ENCODE measurements at regions not wholly inside any gene's neighbourhood (a gene's known extent, or its start where the extent isn't known, plus 50 kb on each side); places are given as distances from the start of the nearest gene placed in this dataset.

GRCh38 chr19:30090963-30091362 is 148.9 kb downstream of the URI1 start:
- POLR2A ChIA-PET (ENCODE audit: low non-redundant PET) = no interaction called here
- BruUV-seq (replicated peaks) = no TSS peak
- TF ChIP-seq CTCF (conservative IDR thresholded peaks at IDR 0.05; ENCODE audit: low read depth, low read length) (no peak), EZH2 (IDR thresholded peaks at IDR 0.05; ENCODE audit: borderline replicate concordance, low read depth, low read length, poor library complexity, severe bottlenecking) (no peak)
- H3K27me3 ChIP-seq (replicated peaks; ENCODE audit: insufficient read depth, low read depth, low read length, poor library complexity) = no peaks in the 10 kb centered on the region
- H3K4me1 ChIP-seq (ENCODE audit: insufficient read depth, low read length, poor library complexity, severe bottlenecking) = no peaks in the 10 kb centered on the region
- H3K36me3 ChIP-seq (ENCODE audit: insufficient read depth, low read length, poor library complexity, severe bottlenecking) = no peaks in the 10 kb centered on the region
- CTCF ChIA-PET = no interaction called here
- intact Hi-C loops (cut with micrococcal nuclease; ENCODE audit: unreplicated experiment) = no loop called here
- no peak overlapping the region for H3K4me3 ChIP-seq (ENCODE audit: low read depth, low read length, poor library complexity, severe bottlenecking)
- H3K9me3 ChIP-seq (ENCODE audit: low read depth, low read length, poor library complexity, severe bottlenecking) = no peaks in the 10 kb centered on the region
- DNase-seq (ENCODE audit: low spot score) = no peak
- H3K27ac ChIP-seq (ENCODE audit: low read depth, low read length, poor library complexity, severe bottlenecking) = no peak overlapping the region

GRCh38 chr19:30091456-30091855 is 149.4 kb downstream of the URI1 start:
- intact Hi-C loops (cut with micrococcal nuclease; ENCODE audit: unreplicated experiment) = no loop called here
- Histone ChIP-seq H3K36me3 (ENCODE audit: insufficient read depth, low read length, poor library complexity, severe bottlenecking) (no peaks in the 10 kb centered on the region), H3K27ac (ENCODE audit: low read depth, low read length, poor library complexity, severe bottlenecking) (no peak overlapping the region), H3K27me3 (replicated peaks; ENCODE audit: insufficient read depth, low read depth, low read length, poor library complexity) (no peaks in the 10 kb centered on the region), H3K9me3 (ENCODE audit: low read depth, low read length, poor library complexity, severe bottlenecking) (no peaks in the 10 kb centered on the region), H3K4me3 (ENCODE audit: low read depth, low read length, poor library complexity, severe bottlenecking) (no peak overlapping the region), H3K4me1 (ENCODE audit: insufficient read depth, low read length, poor library complexity, severe bottlenecking) (no peaks in the 10 kb centered on the region)
- DNase-seq (ENCODE audit: low spot score) = no peak
- TF ChIP-seq CTCF (conservative IDR thresholded peaks at IDR 0.05; ENCODE audit: low read depth, low read length) = no peak
- no peak for TF ChIP-seq EZH2 (IDR thresholded peaks at IDR 0.05; ENCODE audit: borderline replicate concordance, low read depth, low read length, poor library complexity, severe bottlenecking)
- CTCF ChIA-PET = no interaction called here
- POLR2A ChIA-PET (ENCODE audit: low non-redundant PET) = no interaction called here
- BruUV-seq (replicated peaks) = no TSS peak

- no TSS peak for BruUV-seq (replicated peaks)
- TF ChIP-seq EZH2 (IDR thresholded peaks at IDR 0.05; ENCODE audit: borderline replicate concordance, low read depth, low read length, poor library complexity, severe bottlenecking) (no peak), CTCF (conservative IDR thresholded peaks at IDR 0.05; ENCODE audit: low read depth, low read length) (no peak)
- H3K4me3 ChIP-seq (ENCODE audit: low read depth, low read length, poor library complexity, severe bottlenecking) = no peak overlapping the region
- DNase-seq (ENCODE audit: low spot score) = no peak
- H3K9me3 ChIP-seq (ENCODE audit: low read depth, low read length, poor library complexity, severe bottlenecking) = no peaks in the 10 kb centered on the region
- ChIA-PET POLR2A (ENCODE audit: low non-redundant PET) (no interaction called here), CTCF (no interaction called here)
- H3K4me1 ChIP-seq (ENCODE audit: insufficient read depth, low read length, poor library complexity, severe bottlenecking) = no peaks in the 10 kb centered on the region
- no peaks in the 10 kb centered on the region for H3K36me3 ChIP-seq (ENCODE audit: insufficient read depth, low read length, poor library complexity, severe bottlenecking)
- no peaks in the 10 kb centered on the region for H3K27me3 ChIP-seq (replicated peaks; ENCODE audit: insufficient read depth, low read depth, low read length, poor library complexity)
- no peak overlapping the region for H3K27ac ChIP-seq (ENCODE audit: low read depth, low read length, poor library complexity, severe bottlenecking)
- intact Hi-C loops (cut with micrococcal nuclease; ENCODE audit: unreplicated experiment) = no loop called here
Measured at GRCh38 chr19:30091856-30092255, 149.8 kb downstream of the URI1 start.
